Suprapubic skin (tissue), 4 donors: ENCODE measurements at regions not wholly inside any gene's neighbourhood (a gene's known extent, or its start where the extent isn't known, plus 50 kb on each side); places are given as distances from the start of the nearest gene placed in this dataset.

Experiments used
- EP300 ChIP-seq: sonication (generic); formaldehyde crosslinking; IDR thresholded peaks from one replicate; pipeline ENCODE4 v1.6.1; 2017; ENCODE audit warnings: antibody characterized with exemption
- POLR2A ChIP-seq, 2 donors: fragments of 450-650 bp; IDR thresholded peaks; one replicate each; pipeline ENCODE4 v1.6.1; 2017; ENCODE audit warnings: antibody characterized with exemption in 2 of 2, mild to moderate bottlenecking in 2 of 2, moderate library complexity in 2 of 2
- POLR2AphosphoS5 ChIP-seq, 3 donors: sonication (generic); formaldehyde crosslinking; IDR thresholded peaks; one replicate each; pipeline ENCODE4 v1.6.1; 2017; ENCODE audit warnings: antibody characterized with exemption in 3 of 3
- TF ChIP-seq, protein P1 (sequence below), 2 donors: fragments of 200-600 bp in 1 of 2; fragments of 450-650 bp in 1 of 2; sonication (generic) in 1 of 2; IDR thresholded peaks; one replicate each; pipeline ENCODE4 v1.5.1; 2016 to 2019; ENCODE audit warnings: antibody characterized with exemption in 2 of 2, mild to moderate bottlenecking in 1 of 2, moderate library complexity in 1 of 2

DNA sequence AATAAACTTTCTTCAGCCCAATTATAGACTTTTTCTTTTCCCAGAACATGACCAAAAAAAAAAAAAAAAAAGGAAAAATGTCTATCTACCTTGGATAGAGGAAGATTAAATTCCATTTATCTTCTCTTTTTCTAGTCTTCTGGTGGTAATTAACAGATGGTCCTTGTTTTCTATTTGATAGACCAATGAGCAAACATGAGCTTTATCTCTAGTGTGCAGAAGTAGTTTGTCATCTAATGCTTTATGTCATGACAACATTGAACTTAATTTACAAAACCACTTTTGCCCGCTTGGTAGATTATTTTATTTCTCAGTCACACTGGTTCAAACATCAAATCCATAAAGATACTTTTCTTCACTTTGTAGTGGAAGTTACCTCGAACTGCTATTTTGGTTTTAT lies 69.5 kb upstream of the ELL2 start:
- TF ChIP-seq POLR2AphosphoS5 (IDR thresholded peaks at IDR 0.05) (no peak), POLR2A (IDR thresholded peaks at IDR 0.05) (no peak), EP300 (no peak)
- TF ChIP-seq, protein P1, sequence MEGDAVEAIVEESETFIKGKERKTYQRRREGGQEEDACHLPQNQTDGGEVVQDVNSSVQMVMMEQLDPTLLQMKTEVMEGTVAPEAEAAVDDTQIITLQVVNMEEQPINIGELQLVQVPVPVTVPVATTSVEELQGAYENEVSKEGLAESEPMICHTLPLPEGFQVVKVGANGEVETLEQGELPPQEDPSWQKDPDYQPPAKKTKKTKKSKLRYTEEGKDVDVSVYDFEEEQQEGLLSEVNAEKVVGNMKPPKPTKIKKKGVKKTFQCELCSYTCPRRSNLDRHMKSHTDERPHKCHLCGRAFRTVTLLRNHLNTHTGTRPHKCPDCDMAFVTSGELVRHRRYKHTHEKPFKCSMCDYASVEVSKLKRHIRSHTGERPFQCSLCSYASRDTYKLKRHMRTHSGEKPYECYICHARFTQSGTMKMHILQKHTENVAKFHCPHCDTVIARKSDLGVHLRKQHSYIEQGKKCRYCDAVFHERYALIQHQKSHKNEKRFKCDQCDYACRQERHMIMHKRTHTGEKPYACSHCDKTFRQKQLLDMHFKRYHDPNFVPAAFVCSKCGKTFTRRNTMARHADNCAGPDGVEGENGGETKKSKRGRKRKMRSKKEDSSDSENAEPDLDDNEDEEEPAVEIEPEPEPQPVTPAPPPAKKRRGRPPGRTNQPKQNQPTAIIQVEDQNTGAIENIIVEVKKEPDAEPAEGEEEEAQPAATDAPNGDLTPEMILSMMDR (IDR thresholded peaks at IDR 0.05): no peak
